Peyer's patch (tissue), 4 donors: ENCODE measurements at regions not wholly inside any gene's neighbourhood (a gene's known extent, or its start where the extent isn't known, plus 50 kb on each side); places are given as distances from the start of the nearest gene placed in this dataset.
"Not testable (repeated sequence)": the region's sequence is repeated elsewhere in the genome, so short reads cannot be mapped to it uniquely, and the experiment has no call there.

Source experiments
- DNase-seq, 3 donors: peaks; one replicate each; pipeline ENCODE4 v3.0.0-alpha.2; 2017 to 2019
- H3K27ac ChIP-seq, 4 donors: fragments of 200-600 bp; sonication (generic); one replicate each; pipeline ENCODE4 v1.5.1; 2016 to 2019
- H3K27me3 ChIP-seq, 2 donors: fragments of 200-600 bp; sonication (generic); one replicate each; pipeline ENCODE4 v1.5.1; 2019
- H3K36me3 ChIP-seq, 3 donors: fragments of 200-600 bp; sonication (generic); one replicate each; pipeline ENCODE4 v1.5.1; 2016 to 2019
- H3K4me1 ChIP-seq, 4 donors: fragments of 200-600 bp; sonication (generic); one replicate each; pipeline ENCODE4 v1.5.1; 2016 to 2019
- H3K4me3 ChIP-seq, 4 donors: fragments of 200-600 bp; sonication (generic); 1 replicate in 3 of 4; 2 replicates in 1 of 4; pipeline ENCODE4 v1.5.1; 2016 to 2019; ENCODE audit warnings: mild to moderate bottlenecking in 1 of 4
- H3K9me3 ChIP-seq, 4 donors: fragments of 200-600 bp; sonication (generic); one replicate each; pipeline ENCODE4 v1.5.1; 2016 to 2019; ENCODE audit warnings: mild to moderate bottlenecking in 1 of 4
- CTCF ChIP-seq, 6 experiments: fragments of 450-650 bp in 4 of 6; fragments of 200-600 bp in 2 of 6; sonication (generic) in 1 of 6; IDR thresholded peaks; one replicate each; pipeline ENCODE4 v1.5.1; 2017 to 2019; ENCODE audit warnings: antibody characterized with exemption in 6 of 6, mild to moderate bottlenecking in 3 of 6, moderate library complexity in 1 of 6
- POLR2A ChIP-seq, 2 donors: fragments of 450-650 bp; IDR thresholded peaks; one replicate each; pipeline ENCODE4 v1.5.1; 2017; ENCODE audit warnings: antibody characterized with exemption in 2 of 2, mild to moderate bottlenecking in 2 of 2, moderate library complexity in 2 of 2

- DNase-seq, H3K36me3 ChIP-seq, H3K4me1 ChIP-seq, H3K9me3 ChIP-seq, H3K4me3 ChIP-seq, H3K27me3 ChIP-seq, H3K27ac ChIP-seq: not testable (repeated sequence)
These were observed 51.9 kb downstream of the DIPK2A start for GRCh38 chr3:144023543-144023942.

GRCh38 chr3:144028798-144029411 is 57.3 kb downstream of the DIPK2A start:
- H3K4me1 ChIP-seq, result no peaks in the 10 kb centered on the region
- DNase-seq, result no peak
- no peak overlapping the region for H3K4me3 ChIP-seq
- H3K36me3 ChIP-seq, result no peaks in the 10 kb centered on the region
- no peaks in the 10 kb centered on the region for H3K9me3 ChIP-seq
- TF ChIP-seq POLR2A (IDR thresholded peaks at IDR 0.05) (no peak), CTCF (IDR thresholded peaks at IDR 0.05) (no peak)
- no peaks in the 10 kb centered on the region for H3K27me3 ChIP-seq
- H3K27ac ChIP-seq, result no peak overlapping the region

- H3K27me3 ChIP-seq, result no peaks in the 10 kb centered on the region
- H3K27ac ChIP-seq, result no peak overlapping the region
- H3K9me3 ChIP-seq, result no peaks in the 10 kb centered on the region
- no peak overlapping the region for H3K4me3 ChIP-seq
- no peaks in the 10 kb centered on the region for H3K36me3 ChIP-seq
- no peak for TF ChIP-seq POLR2A (IDR thresholded peaks at IDR 0.05)
- no peak for TF ChIP-seq CTCF (IDR thresholded peaks at IDR 0.05)
- no peaks in the 10 kb centered on the region for H3K4me1 ChIP-seq
- no peak for DNase-seq
These were observed 58.1 kb downstream of the DIPK2A start for GRCh38 chr3:144029769-144030168.

- DNase-seq, result no peak
- Histone ChIP-seq H3K36me3 (no peaks in the 10 kb centered on the region), H3K4me1 (no peaks in the 10 kb centered on the region), H3K27me3 (no peaks in the 10 kb centered on the region), H3K9me3 (no peaks in the 10 kb centered on the region), H3K27ac (no peak overlapping the region), H3K4me3 (no peak overlapping the region)
- TF ChIP-seq CTCF (IDR thresholded peaks at IDR 0.05), result no peak
These were observed 60.3 kb downstream of the DIPK2A start for GRCh38 chr3:144031938-144032337.

- Histone ChIP-seq H3K27me3 (no peaks in the 10 kb centered on the region), H3K36me3 (no peaks in the 10 kb centered on the region), H3K9me3 (no peaks in the 10 kb centered on the region), H3K4me1 (no peaks in the 10 kb centered on the region), H3K27ac (no peak overlapping the region), H3K4me3 (no peak overlapping the region)
- TF ChIP-seq POLR2A (IDR thresholded peaks at IDR 0.05) (no peak), CTCF (IDR thresholded peaks at IDR 0.05) (no peak)
- DNase-seq, result no peak
These were observed 61.1 kb downstream of the DIPK2A start for GRCh38 chr3:144032531-144033239.

- Histone ChIP-seq H3K27me3 (no peaks in the 10 kb centered on the region), H3K27ac (no peak overlapping the region), H3K4me1 (no peaks in the 10 kb centered on the region), H3K36me3 (no peaks in the 10 kb centered on the region), H3K4me3 (no peak overlapping the region), H3K9me3 (no peaks in the 10 kb centered on the region)
- DNase-seq, result no peak
- no peak for TF ChIP-seq CTCF (IDR thresholded peaks at IDR 0.05)
- TF ChIP-seq POLR2A (IDR thresholded peaks at IDR 0.05), result no peak
These were observed 61.6 kb downstream of the DIPK2A start for GRCh38 chr3:144033240-144033589.
